ENCODE measurements at regions not wholly inside any gene's neighbourhood (a gene's known extent, or its start where the extent isn't known, plus 50 kb on each side); places are given as distances from the start of the nearest gene placed in this dataset.

- no peaks in the 10 kb centered on the region for H3K27me3 ChIP-seq (ENCODE audit: insufficient read depth, insufficient read length)
- H3K4me3 ChIP-seq (ENCODE audit: insufficient read length, low read depth): no peak overlapping the region
- no peaks in the 10 kb centered on the region for H3K36me3 ChIP-seq (ENCODE audit: insufficient read depth, insufficient read length, low read length)
- no peak for DNase-seq (ENCODE audit: low read depth, low spot score)
- TF ChIP-seq YY1 (IDR thresholded peaks at IDR 0.05; ENCODE audit: insufficient read depth, insufficient read length): no peak
- no peak overlapping the region for H3K9ac ChIP-seq (ENCODE audit: insufficient read length, low read depth)
- no peaks in the 10 kb centered on the region for H3K9me3 ChIP-seq (ENCODE audit: insufficient read depth, low read length)
- H3K4me1 ChIP-seq (ENCODE audit: insufficient read depth, insufficient read length): no peaks in the 10 kb centered on the region
These were observed 482.8 kb downstream of the SLITRK5 start for GRCh38 chr13:88154001-88154400.

GRCh38 chr13:88162076-88162702 is 491.0 kb downstream of the SLITRK5 start:
- Histone ChIP-seq H3K4me3 (ENCODE audit: insufficient read length, low read depth) (no peak overlapping the region), H3K36me3 (ENCODE audit: insufficient read depth, insufficient read length, low read length) (no peaks in the 10 kb centered on the region), H3K9ac (ENCODE audit: insufficient read length, low read depth) (no peak overlapping the region), H3K27me3 (ENCODE audit: insufficient read depth, insufficient read length) (no peaks in the 10 kb centered on the region), H3K9me3 (ENCODE audit: insufficient read depth, low read length) (no peaks in the 10 kb centered on the region), H3K4me1 (ENCODE audit: insufficient read depth, insufficient read length) (no peaks in the 10 kb centered on the region)
- no peak for DNase-seq (ENCODE audit: low read depth, low spot score)
- TF ChIP-seq SUZ12 (IDR thresholded peaks at IDR 0.05; ENCODE audit: extremely low read depth, insufficient read depth, insufficient read length): no peak
- no peak for TF ChIP-seq YY1 (IDR thresholded peaks at IDR 0.05; ENCODE audit: insufficient read depth, insufficient read length)
- no peak for TF ChIP-seq ZNF274 (IDR thresholded peaks at IDR 0.05; ENCODE audit: low read depth, low read length)

- DNase-seq (ENCODE audit: low read depth, low spot score): no peak
- Histone ChIP-seq H3K36me3 (ENCODE audit: insufficient read depth, insufficient read length, low read length) (no peaks in the 10 kb centered on the region), H3K9me3 (ENCODE audit: insufficient read depth, low read length) (no peaks in the 10 kb centered on the region), H3K4me3 (ENCODE audit: insufficient read length, low read depth) (no peak overlapping the region), H3K4me1 (ENCODE audit: insufficient read depth, insufficient read length) (no peaks in the 10 kb centered on the region), H3K27me3 (ENCODE audit: insufficient read depth, insufficient read length) (no peaks in the 10 kb centered on the region), H3K9ac (ENCODE audit: insufficient read length, low read depth) (no peak overlapping the region)
- TF ChIP-seq ZNF274 (IDR thresholded peaks at IDR 0.05; ENCODE audit: low read depth, low read length) (no peak), SUZ12 (IDR thresholded peaks at IDR 0.05; ENCODE audit: extremely low read depth, insufficient read depth, insufficient read length) (no peak), YY1 (IDR thresholded peaks at IDR 0.05; ENCODE audit: insufficient read depth, insufficient read length) (no peak)
These were observed 505.1 kb downstream of the SLITRK5 start for GRCh38 chr13:88176231-88176630.

- TF ChIP-seq YY1 (IDR thresholded peaks at IDR 0.05; ENCODE audit: insufficient read depth, insufficient read length) (no peak), ZNF274 (IDR thresholded peaks at IDR 0.05; ENCODE audit: low read depth, low read length) (no peak), SUZ12 (IDR thresholded peaks at IDR 0.05; ENCODE audit: extremely low read depth, insufficient read depth, insufficient read length) (no peak)
- no peaks in the 10 kb centered on the region for H3K9me3 ChIP-seq (ENCODE audit: insufficient read depth, low read length)
- no peaks in the 10 kb centered on the region for H3K4me1 ChIP-seq (ENCODE audit: insufficient read depth, insufficient read length)
- H3K27me3 ChIP-seq (ENCODE audit: insufficient read depth, insufficient read length): no peaks in the 10 kb centered on the region
- DNase-seq (ENCODE audit: low read depth, low spot score): no peak
- no peak overlapping the region for H3K4me3 ChIP-seq (ENCODE audit: insufficient read length, low read depth)
- H3K36me3 ChIP-seq (ENCODE audit: insufficient read depth, insufficient read length, low read length): no peaks in the 10 kb centered on the region
- H3K9ac ChIP-seq (ENCODE audit: insufficient read length, low read depth): no peak overlapping the region
These were observed 512.3 kb downstream of the SLITRK5 start for GRCh38 chr13:88183440-88183839.

GRCh38 chr13:88188986-88189385 is 517.8 kb downstream of the SLITRK5 start:
- Histone ChIP-seq H3K27me3 (ENCODE audit: insufficient read depth, insufficient read length) (no peaks in the 10 kb centered on the region), H3K9me3 (ENCODE audit: insufficient read depth, low read length) (no peaks in the 10 kb centered on the region), H3K4me3 (ENCODE audit: insufficient read length, low read depth) (no peak overlapping the region), H3K9ac (ENCODE audit: insufficient read length, low read depth) (no peak overlapping the region), H3K36me3 (ENCODE audit: insufficient read depth, insufficient read length, low read length) (no peaks in the 10 kb centered on the region), H3K4me1 (ENCODE audit: insufficient read depth, insufficient read length) (no peaks in the 10 kb centered on the region)
- no peak for DNase-seq (ENCODE audit: low read depth, low spot score)
- TF ChIP-seq ZNF274 (IDR thresholded peaks at IDR 0.05; ENCODE audit: low read depth, low read length) (no peak), SUZ12 (IDR thresholded peaks at IDR 0.05; ENCODE audit: extremely low read depth, insufficient read depth, insufficient read length) (no peak), YY1 (IDR thresholded peaks at IDR 0.05; ENCODE audit: insufficient read depth, insufficient read length) (no peak)

GRCh38 chr13:88189728-88190127 is 518.6 kb downstream of the SLITRK5 start:
- TF ChIP-seq ZNF274 (IDR thresholded peaks at IDR 0.05; ENCODE audit: low read depth, low read length) (no peak), SUZ12 (IDR thresholded peaks at IDR 0.05; ENCODE audit: extremely low read depth, insufficient read depth, insufficient read length) (no peak), YY1 (IDR thresholded peaks at IDR 0.05; ENCODE audit: insufficient read depth, insufficient read length) (no peak)

GRCh38 chr13:88196106-88196505 is 524.9 kb downstream of the SLITRK5 start:
- no peaks in the 10 kb centered on the region for H3K36me3 ChIP-seq (ENCODE audit: insufficient read depth, insufficient read length, low read length)
- no peak overlapping the region for H3K9ac ChIP-seq (ENCODE audit: insufficient read length, low read depth)
- H3K27me3 ChIP-seq (ENCODE audit: insufficient read depth, insufficient read length): no peaks in the 10 kb centered on the region
- DNase-seq (ENCODE audit: low read depth, low spot score): no peak
- no peaks in the 10 kb centered on the region for H3K4me1 ChIP-seq (ENCODE audit: insufficient read depth, insufficient read length)
- no peak for TF ChIP-seq ZNF274 (IDR thresholded peaks at IDR 0.05; ENCODE audit: low read depth, low read length)
- TF ChIP-seq YY1 (IDR thresholded peaks at IDR 0.05; ENCODE audit: insufficient read depth, insufficient read length): no peak
- TF ChIP-seq SUZ12 (IDR thresholded peaks at IDR 0.05; ENCODE audit: extremely low read depth, insufficient read depth, insufficient read length): no peak
- no peak overlapping the region for H3K4me3 ChIP-seq (ENCODE audit: insufficient read length, low read depth)
- peaks cover 10% of the 10 kb centered on the region; the same call in 1 of the 2 replicates for H3K9me3 ChIP-seq (ENCODE audit: insufficient read depth, low read length)

More at GRCh38 chr13:88189728-88190127, 518.6 kb downstream of the SLITRK5 start:
- Histone ChIP-seq H3K27me3 (ENCODE audit: insufficient read depth, insufficient read length) (no peaks in the 10 kb centered on the region), H3K9me3 (ENCODE audit: insufficient read depth, low read length) (no peaks in the 10 kb centered on the region), H3K4me1 (ENCODE audit: insufficient read depth, insufficient read length) (no peaks in the 10 kb centered on the region), H3K36me3 (ENCODE audit: insufficient read depth, insufficient read length, low read length) (no peaks in the 10 kb centered on the region), H3K4me3 (ENCODE audit: insufficient read length, low read depth) (no peak overlapping the region), H3K9ac (ENCODE audit: insufficient read length, low read depth) (no peak overlapping the region)
- DNase-seq (ENCODE audit: low read depth, low spot score): no peak
